ENCODE measurements at regions not wholly inside any gene's neighbourhood (a gene's known extent, or its start where the extent isn't known, plus 50 kb on each side); places are given as distances from the start of the nearest gene placed in this dataset.
"Not testable (repeated sequence)": the region's sequence is repeated elsewhere in the genome, so short reads cannot be mapped to it uniquely, and the experiment has no call there.

DNA sequence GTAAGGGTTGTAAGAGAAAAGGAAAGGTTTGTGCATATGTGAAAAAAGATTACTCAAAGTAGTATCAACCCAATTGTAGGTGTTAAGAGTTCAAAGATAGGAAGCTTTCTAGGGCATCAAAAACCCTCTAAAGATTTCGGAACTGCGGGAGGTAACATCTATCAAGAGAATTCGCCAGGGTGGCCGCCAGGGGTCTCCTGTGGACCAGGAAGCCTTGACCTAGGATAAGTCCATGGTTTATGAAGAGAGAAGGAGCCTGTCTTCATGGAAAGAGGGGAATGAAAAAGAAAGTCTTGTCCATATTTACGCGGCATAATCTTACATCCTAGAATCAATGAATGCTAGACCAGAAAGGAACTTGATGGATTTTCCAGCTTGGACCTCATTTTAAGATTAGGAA, 140.7 kb upstream of the CALCR start:
- H3F3A ChIP-seq (ENCODE audit: low read length, unreplicated experiment), result no peaks in the 10 kb centered on the region
- ChIA-PET POLR2A (ENCODE audit: unreplicated experiment) (no interaction called here), CTCF (no interaction called here)
- intact Hi-C loops (cut with micrococcal nuclease), result loop anchor here (1.0 kb wide), 2 partner anchors 175 to 372 kb away; partner anchors contain the start of gene TFPI2
- H4K20me1 ChIP-seq (ENCODE audit: low read length), result no peaks in the 10 kb centered on the region
- DNase-seq, result peak; percentile 47
- peak; percentile 71 for TF ChIP-seq CTCF (conservative IDR thresholded peaks at IDR 0.05; ENCODE audit: low read depth, low read length)
- no peak for TF ChIP-seq EZH2phosphoT487 (IDR thresholded peaks at IDR 0.05; ENCODE audit: borderline replicate concordance, low read length)
- no peak overlapping the region for H3K27ac ChIP-seq (ENCODE audit: low read length)
- no peak overlapping the region for H3K4me3 ChIP-seq (ENCODE audit: low read length)
- H3K79me2 ChIP-seq (ENCODE audit: low read length), result no peaks in the 10 kb centered on the region
- no peak overlapping the region for H3K9ac ChIP-seq (ENCODE audit: low read length)
- H3K4me1 ChIP-seq (ENCODE audit: insufficient read depth, low read length), result no peaks in the 10 kb centered on the region
- H3K4me2 ChIP-seq (ENCODE audit: low read length), result no peak overlapping the region
- no peaks in the 10 kb centered on the region for H3K9me3 ChIP-seq (ENCODE audit: low read length)
- H2AFZ ChIP-seq (ENCODE audit: low read length), result no peak overlapping the region
- H3K27me3 ChIP-seq (ENCODE audit: low read length), result peaks cover 37% of the 10 kb centered on the region
- ATAC-seq, result peak; percentile 87
- H3K9me2 ChIP-seq (replicated peaks; ENCODE audit: low read length), result no peaks in the 10 kb centered on the region
- no peaks in the 10 kb centered on the region for H3K36me3 ChIP-seq (ENCODE audit: low read depth, low read length)
- no TSS peak for BruUV-seq (replicated peaks)

DNA sequence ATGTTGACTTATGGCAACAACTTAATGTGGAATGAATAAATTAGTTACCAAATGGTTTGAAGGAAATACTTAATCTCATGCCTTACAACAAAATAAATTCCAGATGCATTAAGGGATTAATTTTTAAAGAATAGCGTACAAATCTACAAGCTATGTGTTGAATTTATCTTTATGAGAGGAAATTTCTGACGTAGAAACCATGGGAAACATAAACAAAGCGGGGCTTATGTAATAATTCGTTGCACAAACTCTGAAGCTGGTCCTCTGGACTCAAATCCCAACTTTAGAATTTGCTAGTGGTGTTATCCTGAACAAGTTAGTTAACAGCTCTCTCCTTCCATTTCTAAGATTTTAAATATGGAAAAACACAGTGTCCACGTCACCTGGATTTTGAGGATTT, 137.4 kb upstream of the CALCR start:
- Histone ChIP-seq H3K27ac (ENCODE audit: low read length) (no peak overlapping the region), H3K36me3 (ENCODE audit: low read depth, low read length) (no peaks in the 10 kb centered on the region), H3K9ac (ENCODE audit: low read length) (no peak overlapping the region), H3K9me3 (ENCODE audit: low read length) (no peaks in the 10 kb centered on the region), H3K4me1 (ENCODE audit: insufficient read depth, low read length) (no peaks in the 10 kb centered on the region), H3F3A (ENCODE audit: low read length, unreplicated experiment) (no peaks in the 10 kb centered on the region), H2AFZ (ENCODE audit: low read length) (no peak overlapping the region), H3K4me3 (ENCODE audit: low read length) (no peak overlapping the region), H4K20me1 (ENCODE audit: low read length) (no peaks in the 10 kb centered on the region), H3K27me3 (ENCODE audit: low read length) (peaks cover 45% of the 10 kb centered on the region), H3K9me2 (replicated peaks; ENCODE audit: low read length) (no peaks in the 10 kb centered on the region), H3K4me2 (ENCODE audit: low read length) (no peak overlapping the region), H3K79me2 (ENCODE audit: low read length) (no peaks in the 10 kb centered on the region)
- no peak for TF ChIP-seq EZH2 (IDR thresholded peaks at IDR 0.05; ENCODE audit: low read length, unreplicated experiment)
- BruUV-seq (replicated peaks), result no TSS peak
- no peak for DNase-seq
- POLR2A ChIA-PET (ENCODE audit: unreplicated experiment), result no interaction called here
- CTCF ChIA-PET, result interaction anchor here (0.7 kb wide), 1 partner anchor 21 kb away, joined by 4 read pairs; no protein-coding TSS in a partner anchor
- intact Hi-C loops (cut with micrococcal nuclease), result no loop called here
- ATAC-seq, result no peak

GRCh38 chr7:93708255-93708654, 133.7 kb upstream of the CALCR start:
- H2AFZ ChIP-seq (ENCODE audit: low read length); H3K36me3 ChIP-seq (ENCODE audit: low read depth, low read length); DNase-seq; ATAC-seq; H3K27ac ChIP-seq (ENCODE audit: low read length); H3K9me2 ChIP-seq (replicated peaks; ENCODE audit: low read length); BruUV-seq (replicated peaks); H3F3A ChIP-seq (ENCODE audit: low read length, unreplicated experiment); H3K4me3 ChIP-seq (ENCODE audit: low read length); H3K79me2 ChIP-seq (ENCODE audit: low read length); H3K9ac ChIP-seq (ENCODE audit: low read length); POLR2A ChIA-PET (ENCODE audit: unreplicated experiment); H3K4me2 ChIP-seq (ENCODE audit: low read length); H3K4me1 ChIP-seq (ENCODE audit: insufficient read depth, low read length); H3K9me3 ChIP-seq (ENCODE audit: low read length); H4K20me1 ChIP-seq (ENCODE audit: low read length); CTCF ChIA-PET; intact Hi-C loops (cut with micrococcal nuclease): not testable (repeated sequence)
- peaks cover 54% of the 10 kb centered on the region for H3K27me3 ChIP-seq (ENCODE audit: low read length)

GRCh38 chr7:93707249-93707648, 132.7 kb upstream of the CALCR start:
- ATAC-seq, result no peak
- intact Hi-C loops (cut with micrococcal nuclease), result no loop called here

DNA sequence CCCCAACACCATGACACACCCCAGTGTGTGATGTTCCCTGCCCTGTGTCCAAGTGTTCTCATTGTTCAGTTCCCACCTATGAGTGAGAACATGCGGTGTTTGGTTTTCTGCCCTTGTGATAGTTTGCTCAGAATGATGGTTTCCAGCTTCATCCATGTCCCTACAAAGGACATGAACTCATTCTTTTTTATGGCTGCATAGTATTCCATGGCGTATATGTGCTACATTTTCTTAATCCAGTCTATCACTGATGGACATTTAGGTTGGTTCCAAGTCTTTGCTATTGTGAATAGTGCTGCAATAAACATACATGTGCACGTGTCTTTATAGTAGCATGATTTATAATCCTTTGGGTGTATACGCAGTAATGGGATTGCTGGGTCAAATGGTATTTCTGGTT, 131.6 kb upstream of the CALCR start:
- CTCF ChIA-PET; BruUV-seq (replicated peaks): not testable (repeated sequence)

More at GRCh38 chr7:93707249-93707648, 132.7 kb upstream of the CALCR start:
- H3K4me1 ChIP-seq (ENCODE audit: insufficient read depth, low read length), result no peaks in the 10 kb centered on the region
- H3K9me3 ChIP-seq (ENCODE audit: low read length), result no peaks in the 10 kb centered on the region
- H3K27ac ChIP-seq (ENCODE audit: low read length), result no peak overlapping the region
- H3F3A ChIP-seq (ENCODE audit: low read length, unreplicated experiment), result no peaks in the 10 kb centered on the region
- no peaks in the 10 kb centered on the region for H4K20me1 ChIP-seq (ENCODE audit: low read length)
- no peak for DNase-seq
- H3K9ac ChIP-seq (ENCODE audit: low read length), result no peak overlapping the region
- H3K9me2 ChIP-seq (replicated peaks; ENCODE audit: low read length), result no peaks in the 10 kb centered on the region
- POLR2A ChIA-PET (ENCODE audit: unreplicated experiment), result no interaction called here
- CTCF ChIA-PET, result no interaction called here
- no peak overlapping the region for H3K4me2 ChIP-seq (ENCODE audit: low read length)
- H3K4me3 ChIP-seq (ENCODE audit: low read length), result no peak overlapping the region
- TF ChIP-seq EZH2phosphoT487 (IDR thresholded peaks at IDR 0.05; ENCODE audit: borderline replicate concordance, low read length) (no peak), CTCF (conservative IDR thresholded peaks at IDR 0.05; ENCODE audit: low read depth, low read length) (no peak), EZH2 (IDR thresholded peaks at IDR 0.05; ENCODE audit: low read length, unreplicated experiment) (no peak)
- no peak overlapping the region for H2AFZ ChIP-seq (ENCODE audit: low read length)
- BruUV-seq (replicated peaks), result no TSS peak
- no peaks in the 10 kb centered on the region for H3K79me2 ChIP-seq (ENCODE audit: low read length)
- peaks cover 49% of the 10 kb centered on the region for H3K27me3 ChIP-seq (ENCODE audit: low read length)
- H3K36me3 ChIP-seq (ENCODE audit: low read depth, low read length), result no peaks in the 10 kb centered on the region

More for the DNA sequence above, 131.6 kb upstream of the CALCR start:
- H4K20me1 ChIP-seq (ENCODE audit: low read length); H3K4me1 ChIP-seq (ENCODE audit: insufficient read depth, low read length); H3K9ac ChIP-seq (ENCODE audit: low read length); POLR2A ChIA-PET (ENCODE audit: unreplicated experiment); H3K79me2 ChIP-seq (ENCODE audit: low read length); H3K36me3 ChIP-seq (ENCODE audit: low read depth, low read length); H2AFZ ChIP-seq (ENCODE audit: low read length); H3K9me3 ChIP-seq (ENCODE audit: low read length); H3F3A ChIP-seq (ENCODE audit: low read length, unreplicated experiment); H3K4me2 ChIP-seq (ENCODE audit: low read length); H3K27ac ChIP-seq (ENCODE audit: low read length); intact Hi-C loops (cut with micrococcal nuclease); H3K4me3 ChIP-seq (ENCODE audit: low read length); H3K9me2 ChIP-seq (replicated peaks; ENCODE audit: low read length); DNase-seq; ATAC-seq: not testable (repeated sequence)
- peaks cover 39% of the 10 kb centered on the region for H3K27me3 ChIP-seq (ENCODE audit: low read length)

All from PC-3 (cell line).